GM19025 (cell line): ENCODE measurements at regions not wholly inside any gene's neighbourhood (a gene's known extent, or its start where the extent isn't known, plus 50 kb on each side); places are given as distances from the start of the nearest gene placed in this dataset.

Source experiments
- ATAC-seq: cut with Tn5 transposase; IDR thresholded peaks from one replicate; pipeline ENCODE4 v1.9.1; 2021; ENCODE audit warnings: mild to moderate bottlenecking, low read depth, moderate library complexity; ENCODE audit not compliant: unreplicated experiment

- ATAC-seq = no peak
These were observed 138.7 kb downstream of the YTHDC2 start for GRCh38 chr5:113652161-113652560.

GRCh38 chr5:113654828-113655227 lies 141.3 kb downstream of the YTHDC2 start:
- no peak for ATAC-seq

- no peak for ATAC-seq
These were observed 146.7 kb downstream of the YTHDC2 start for GRCh38 chr5:113660206-113660605.

- ATAC-seq = no peak
These were observed 147.3 kb downstream of the YTHDC2 start for GRCh38 chr5:113660706-113661250.

- no peak for ATAC-seq
These were observed 150.5 kb downstream of the YTHDC2 start for GRCh38 chr5:113663879-113664541.

DNA sequence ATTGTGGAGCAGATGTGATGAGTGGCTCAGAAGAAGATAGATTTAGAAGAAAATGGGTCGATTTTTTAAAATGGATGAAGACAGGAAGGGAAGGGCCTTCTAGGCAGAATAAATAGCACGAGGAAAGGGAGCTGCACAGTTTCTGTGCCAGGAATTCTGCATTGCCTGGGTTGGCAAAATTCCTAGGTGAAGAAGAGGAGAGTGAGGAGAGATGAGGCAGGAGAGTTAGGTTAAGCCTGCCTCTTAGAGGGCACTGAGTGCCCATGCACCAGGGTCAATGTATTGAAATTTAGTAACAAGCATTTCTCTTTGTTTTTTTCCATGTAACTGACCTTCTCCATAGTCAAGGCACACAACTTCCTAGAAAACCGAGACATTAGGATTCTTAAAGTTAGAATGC lies 159.5 kb downstream of the YTHDC2 start:
- no peak for ATAC-seq

DNA sequence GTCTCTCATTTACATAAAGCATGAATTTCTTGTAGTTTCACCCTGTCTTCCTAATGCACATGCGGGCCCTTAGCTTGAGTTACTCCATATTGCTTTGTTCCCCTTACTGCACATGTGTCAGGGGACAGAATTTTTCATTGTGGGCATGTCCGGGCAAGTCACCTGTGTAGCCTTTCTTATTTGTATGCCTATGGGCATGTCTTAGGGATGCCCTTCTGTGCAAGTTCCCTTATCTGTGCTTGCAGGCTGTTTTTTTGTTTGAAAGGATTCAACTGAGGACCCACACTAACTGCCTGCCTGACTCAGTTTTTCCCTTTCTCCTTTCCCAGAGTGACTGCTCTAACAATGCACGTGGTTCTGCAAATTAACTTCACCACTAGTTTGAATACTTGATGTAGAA lies 161.7 kb downstream of the YTHDC2 start:
- ATAC-seq = no peak

- no peak for ATAC-seq
These were observed 164.7 kb downstream of the YTHDC2 start for GRCh38 chr5:113678202-113678601.

DNA sequence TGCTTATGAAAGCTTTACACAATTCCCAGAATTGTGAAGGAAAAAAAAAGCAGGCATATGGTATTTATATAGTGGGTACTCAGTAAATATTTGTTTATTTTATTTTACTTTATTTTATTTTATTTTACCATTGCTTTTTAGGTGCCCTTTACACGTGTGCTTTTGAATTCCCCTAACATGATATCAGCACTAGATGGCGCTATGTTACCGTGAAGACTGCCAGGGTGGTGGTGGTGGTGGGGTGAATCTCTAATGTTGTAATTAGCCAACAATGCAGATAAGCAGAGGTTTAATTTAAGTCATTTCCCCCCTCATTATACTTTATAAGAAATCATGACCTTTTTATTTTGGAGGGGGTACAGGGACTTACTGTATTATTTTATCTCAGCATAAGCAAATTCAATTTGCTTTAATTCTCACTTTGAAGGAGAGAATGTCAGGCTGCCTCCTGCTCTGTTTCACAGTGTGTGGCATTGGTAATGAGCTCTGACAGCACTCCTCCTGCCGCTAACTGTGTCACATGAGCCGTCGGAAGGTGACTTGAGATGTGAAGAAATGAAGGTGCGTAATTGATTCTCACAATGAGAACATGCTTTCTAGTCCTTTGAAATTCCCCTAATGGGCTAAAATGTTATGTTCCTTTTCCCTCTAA lies 165.6 kb downstream of the YTHDC2 start:
- no peak for ATAC-seq

GRCh38 chr5:113680534-113680933 lies 167.0 kb downstream of the YTHDC2 start:
- ATAC-seq = no peak

DNA sequence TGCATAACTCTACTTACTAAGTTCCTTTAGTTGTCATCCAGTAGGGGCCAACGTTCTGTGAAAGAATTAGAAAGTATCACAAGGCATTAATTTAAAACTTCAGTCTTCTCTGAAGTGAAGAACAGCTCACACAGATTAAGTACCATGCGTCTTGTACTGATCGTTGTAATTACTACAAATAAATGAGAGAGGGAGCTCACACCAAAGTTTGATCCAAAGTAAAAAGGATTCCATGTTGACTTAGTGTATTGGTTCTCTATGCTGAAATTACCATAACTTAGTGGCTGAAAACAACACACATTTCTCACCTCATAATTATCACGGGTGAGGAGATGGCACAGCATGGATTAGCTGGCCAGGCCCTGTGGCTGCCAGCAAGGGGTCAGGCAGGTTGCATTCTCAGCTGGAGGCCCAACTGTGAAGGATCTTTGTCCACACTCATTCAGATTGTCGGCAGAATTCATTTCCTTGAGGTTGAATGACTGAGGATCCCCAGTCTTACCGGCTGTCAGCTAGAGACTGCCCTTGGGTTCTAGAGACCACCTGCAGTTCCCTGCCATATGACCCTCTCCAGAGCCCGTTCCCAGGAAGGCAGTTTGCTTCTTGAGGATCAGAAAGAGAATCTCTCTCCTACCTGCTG lies 169.1 kb downstream of the YTHDC2 start:
- no peak for ATAC-seq

DNA sequence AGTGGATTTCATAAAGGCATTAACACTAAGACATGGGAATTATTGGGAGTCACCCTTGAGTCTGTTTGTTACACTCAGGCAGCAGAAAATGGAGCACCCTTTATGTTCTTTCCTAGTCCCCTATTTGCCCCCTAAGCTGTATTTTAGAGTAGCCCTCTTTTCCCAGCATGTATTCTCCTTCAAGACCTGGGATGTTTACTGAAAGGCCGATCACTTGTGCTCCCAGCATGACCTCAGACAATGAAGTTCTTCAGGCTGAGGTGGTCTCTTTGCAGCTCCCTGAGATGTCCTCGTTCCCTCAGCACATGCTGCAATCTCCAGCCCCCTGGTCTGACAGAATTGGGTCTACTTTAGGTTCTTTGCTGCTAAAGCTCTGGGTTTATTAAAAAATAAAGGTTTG lies 169.7 kb downstream of the YTHDC2 start:
- ATAC-seq = no peak

DNA sequence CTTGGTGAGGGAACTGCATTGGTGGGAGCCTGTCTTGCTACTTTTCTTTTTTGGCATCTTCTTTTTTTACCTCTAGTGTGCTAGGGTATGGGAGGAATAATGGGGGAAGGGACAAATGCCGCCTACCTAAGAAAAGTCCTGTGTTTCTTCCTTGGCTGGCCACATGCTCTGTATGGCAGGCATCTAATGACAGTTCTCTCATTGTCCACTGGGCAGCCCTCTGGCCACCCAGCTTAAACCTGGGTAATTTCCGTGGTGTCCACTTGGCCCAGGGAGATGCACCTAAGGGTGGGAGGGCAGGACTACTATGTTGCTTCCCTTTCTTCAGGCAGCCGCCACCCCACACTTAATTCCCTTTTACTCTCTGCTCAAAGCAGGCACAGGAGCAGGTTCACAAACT lies 173.1 kb downstream of the YTHDC2 start:
- no peak for ATAC-seq

- ATAC-seq = no peak
These were observed 176.2 kb downstream of the YTHDC2 start for GRCh38 chr5:113689647-113690046.

DNA sequence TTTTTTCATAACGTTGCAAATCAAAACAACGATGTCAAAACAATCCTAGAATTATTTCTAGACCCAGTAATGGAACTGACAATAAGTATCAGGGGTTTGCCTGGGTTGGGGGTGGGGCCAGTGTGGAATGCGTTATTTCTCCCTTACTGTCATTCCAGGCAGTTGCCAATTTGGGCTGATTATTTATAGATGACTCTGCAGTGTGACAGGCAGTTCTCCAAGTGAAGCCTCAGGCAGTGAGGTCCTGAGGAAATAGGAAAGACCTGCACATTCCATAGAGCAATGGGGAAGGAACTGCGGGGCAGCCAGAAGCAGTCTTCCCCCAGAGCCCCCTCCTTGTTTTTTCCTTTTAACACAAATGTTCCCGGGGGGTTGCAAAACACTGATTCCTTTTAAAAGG lies 179.0 kb downstream of the YTHDC2 start:
- ATAC-seq = no peak

DNA sequence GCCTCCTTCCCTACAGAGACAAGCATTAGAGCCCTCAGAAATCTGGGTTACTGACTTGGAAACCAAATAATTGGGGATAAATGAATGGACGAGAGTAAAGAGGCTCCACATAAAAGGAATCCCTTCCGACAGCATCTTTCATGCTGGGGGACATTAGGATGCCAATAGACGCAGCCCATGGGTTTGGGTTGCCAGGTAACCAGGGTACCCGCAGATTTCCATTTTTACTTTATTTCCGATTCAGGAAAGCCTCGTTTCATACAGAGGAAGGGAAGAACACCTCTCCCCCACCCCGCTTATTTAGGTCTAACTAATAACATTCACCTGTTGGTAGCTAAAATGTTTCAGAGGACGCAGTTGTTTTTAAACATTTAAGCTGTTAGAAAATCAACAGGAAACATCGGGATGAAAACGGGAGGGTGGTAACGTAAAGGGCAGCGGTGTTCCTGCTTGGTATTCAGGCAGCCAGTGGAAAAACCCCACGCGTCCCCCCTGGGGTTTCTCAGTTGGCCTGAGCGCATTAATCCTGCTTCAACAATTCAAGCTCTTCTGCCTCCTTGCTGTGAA lies 179.5 kb downstream of the YTHDC2 start:
- no peak for ATAC-seq

DNA sequence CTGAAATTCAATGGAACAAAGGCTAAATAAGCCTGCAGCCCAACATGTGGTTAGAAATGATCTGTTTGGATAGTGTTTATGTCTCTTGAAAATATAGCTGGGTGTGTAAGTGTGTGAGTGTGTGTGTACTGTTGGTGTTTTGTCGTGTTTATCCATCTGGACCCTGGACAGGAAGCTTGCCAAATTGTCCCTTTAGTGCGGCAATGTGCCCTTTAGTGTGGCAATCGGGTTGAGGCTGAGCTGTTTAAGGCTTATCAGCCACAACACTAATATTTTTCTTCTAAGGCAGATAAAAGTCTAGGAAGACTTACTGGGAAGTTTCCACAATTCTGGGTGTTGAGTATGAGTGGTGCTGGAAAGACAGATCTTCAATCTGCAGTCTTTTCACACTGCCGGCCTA lies 180.2 kb downstream of the YTHDC2 start:
- ATAC-seq = no peak

- no peak for ATAC-seq
These were observed 181.1 kb downstream of the YTHDC2 start for GRCh38 chr5:113694576-113694975.

DNA sequence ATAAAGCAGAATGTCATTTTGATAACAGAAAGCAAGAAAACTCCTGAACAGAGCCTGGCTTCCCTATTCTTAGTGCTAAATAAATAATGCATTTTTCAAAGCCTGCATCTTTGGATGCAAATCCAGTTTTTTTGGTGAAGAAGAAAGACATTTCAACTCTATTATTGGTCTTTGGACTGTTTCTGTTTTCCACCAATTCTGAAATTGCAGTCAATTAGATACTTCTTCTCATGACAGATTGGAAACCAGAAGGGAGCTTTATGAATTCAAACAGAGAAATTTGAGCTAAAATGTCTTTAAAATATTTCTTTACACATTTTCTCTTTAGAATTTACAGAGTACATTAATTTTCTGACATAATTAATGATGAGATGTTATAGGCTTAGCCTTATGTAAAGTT lies 189.8 kb downstream of the YTHDC2 start:
- no peak for ATAC-seq

DNA sequence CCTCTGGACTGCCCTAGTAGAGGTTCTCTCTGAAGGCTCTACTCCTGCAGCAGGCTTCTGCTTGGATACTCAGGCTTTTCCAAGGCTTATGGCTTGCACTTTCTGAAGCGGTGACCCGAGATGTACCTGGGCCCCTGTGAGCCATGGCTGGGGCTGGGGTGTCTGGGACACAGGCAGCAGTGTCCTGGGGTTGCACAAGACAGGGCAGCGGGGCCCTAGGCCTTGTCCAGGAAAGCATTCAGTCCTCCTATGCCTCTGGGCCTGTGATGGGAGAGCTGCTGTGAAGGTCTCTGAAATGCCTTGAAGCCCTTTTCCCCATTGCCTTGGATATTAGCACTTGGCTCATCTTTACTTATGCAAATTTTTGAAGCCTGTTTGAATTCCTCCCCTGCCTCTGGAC lies 192.2 kb downstream of the YTHDC2 start:
- ATAC-seq = no peak

- no peak for ATAC-seq
These were observed 199.6 kb downstream of the YTHDC2 start for GRCh38 chr5:113713051-113713450.
